OCI-LY3 (cell line): ENCODE measurements at regions not wholly inside any gene's neighbourhood (a gene's known extent, or its start where the extent isn't known, plus 50 kb on each side); places are given as distances from the start of the nearest gene placed in this dataset.

Experiments used
- H2AFZ ChIP-seq: fragments of 200-600, 300-600 bp; shearing (Covaris generic); 2 replicates; pipeline ENCODE4 v1.6.0; 2014; ENCODE audit warnings: antibody characterized with exemption, low read depth, low read length
- H3K27ac ChIP-seq: fragments of 200-600, 300-600 bp; sonication (generic); 2 replicates; pipeline ENCODE4 v1.5.1; 2014; ENCODE audit warnings: mild to moderate bottlenecking, low read length, moderate library complexity, mixed read lengths
- H3K27me3 ChIP-seq: fragments of 200-600, 300-600 bp; sonication (generic); 2 replicates; pipeline ENCODE4 v1.6.1; 2014; ENCODE audit warnings: low read depth, low read length, mixed read lengths
- H3K36me3 ChIP-seq: fragments of 200-600, 300-600 bp; sonication (generic); replicated peaks from 2 replicates; pipeline ENCODE3; 2014; ENCODE audit warnings: low read depth, low read length, mixed read lengths
- H3K4me1 ChIP-seq: fragments of 300-600, 200-600 bp; sonication (generic); 2 replicates; pipeline ENCODE4 v1.6.1; 2014; ENCODE audit warnings: low read length, mixed read lengths
- H3K4me2 ChIP-seq: fragments of 200-600, 300-600 bp; sonication (generic); 2 replicates; pipeline ENCODE4 v1.6.1; 2014; ENCODE audit warnings: low read length, mixed read lengths
- H3K4me3 ChIP-seq: fragments of 300-600, 200-600 bp; sonication (generic); 2 replicates; pipeline ENCODE4 v1.5.1; 2014; ENCODE audit warnings: antibody characterized with exemption, mild to moderate bottlenecking, low read length, moderate library complexity
- H3K79me2 ChIP-seq: fragments of 300-600, 200-600 bp; shearing (Covaris generic); 2 replicates; pipeline ENCODE4 v1.6.1; 2014; ENCODE audit warnings: mild to moderate bottlenecking, low read length, mixed read lengths
- H3K9ac ChIP-seq: fragments of 300-600, 200-600 bp; shearing (Covaris generic); 2 replicates; pipeline ENCODE4 v1.6.0; 2014; ENCODE audit warnings: mild to moderate bottlenecking, low read length, moderate library complexity
- H3K9me3 ChIP-seq: fragments of 200-600, 300-600 bp; shearing (Covaris generic); 2 replicates; pipeline ENCODE4 v1.6.1; 2014; ENCODE audit warnings: low read length, mixed read lengths; ENCODE audit not compliant: insufficient read depth
- H4K20me1 ChIP-seq: fragments of 200-600, 300-600 bp; sonication (generic); 2 replicates; pipeline ENCODE4 v1.6.1; 2016; ENCODE audit warnings: low read length, mixed read lengths; ENCODE audit not compliant: insufficient read depth
- CTCF ChIP-seq: fragments of 200-600, 300-600 bp; sonication (generic); IDR thresholded peaks from 2 replicates; pipeline ENCODE4 v1.5.1; 2014; ENCODE audit warnings: antibody characterized with exemption, low read length, low read depth
- EZH2phosphoT487 ChIP-seq: fragments of 200-600 bp; shearing (Covaris generic); IDR thresholded peaks from 2 replicates; pipeline ENCODE4 v1.6.1; 2018; ENCODE audit warnings: antibody characterized with exemption, mixed run types, low read depth

- no peak overlapping the region for H3K4me3 ChIP-seq
- no peaks in the 10 kb centered on the region for H3K9me3 ChIP-seq
- H3K9ac ChIP-seq: no peak overlapping the region
- H3K4me2 ChIP-seq: no peak overlapping the region
- H4K20me1 ChIP-seq: no peaks in the 10 kb centered on the region
- H3K27me3 ChIP-seq: no peaks in the 10 kb centered on the region
- TF ChIP-seq EZH2phosphoT487 (no peak), CTCF (no peak)
- no peak overlapping the region for H3K27ac ChIP-seq
- H3K36me3 ChIP-seq: no peaks in the 10 kb centered on the region
- H2AFZ ChIP-seq: no peak overlapping the region
- H3K79me2 ChIP-seq: no peaks in the 10 kb centered on the region
- no peaks in the 10 kb centered on the region for H3K4me1 ChIP-seq
Observed at GRCh38 chr5:164187785-164188184, 682.4 kb downstream of the MAT2B start.

GRCh38 chr5:164188733-164189148, 683.3 kb downstream of the MAT2B start:
- H3K79me2 ChIP-seq: no peaks in the 10 kb centered on the region
- H4K20me1 ChIP-seq: no peaks in the 10 kb centered on the region
- H3K9me3 ChIP-seq: no peaks in the 10 kb centered on the region
- no peaks in the 10 kb centered on the region for H3K27me3 ChIP-seq
- no peaks in the 10 kb centered on the region for H3K36me3 ChIP-seq
- H3K4me3 ChIP-seq: no peak overlapping the region
- H3K9ac ChIP-seq: no peak overlapping the region
- H3K4me1 ChIP-seq: no peaks in the 10 kb centered on the region
- H3K4me2 ChIP-seq: no peak overlapping the region
- H2AFZ ChIP-seq: no peak overlapping the region
- no peak overlapping the region for H3K27ac ChIP-seq
- TF ChIP-seq EZH2phosphoT487: no peak
- no peak for TF ChIP-seq CTCF

GRCh38 chr5:164191240-164191639, 685.8 kb downstream of the MAT2B start:
- Histone ChIP-seq H3K79me2 (no peaks in the 10 kb centered on the region), H3K9me3 (no peaks in the 10 kb centered on the region), H3K4me3 (no peak overlapping the region), H4K20me1 (no peaks in the 10 kb centered on the region), H3K4me2 (no peak overlapping the region), H2AFZ (no peak overlapping the region), H3K9ac (no peak overlapping the region), H3K27me3 (no peaks in the 10 kb centered on the region), H3K36me3 (no peaks in the 10 kb centered on the region), H3K4me1 (no peaks in the 10 kb centered on the region), H3K27ac (no peak overlapping the region)
- TF ChIP-seq CTCF: no peak
- no peak for TF ChIP-seq EZH2phosphoT487

- Histone ChIP-seq H3K9ac (no peak overlapping the region), H3K27me3 (no peaks in the 10 kb centered on the region), H2AFZ (no peak overlapping the region), H3K27ac (no peak overlapping the region), H3K9me3 (no peaks in the 10 kb centered on the region), H3K4me3 (no peak overlapping the region), H3K36me3 (no peaks in the 10 kb centered on the region), H4K20me1 (no peaks in the 10 kb centered on the region), H3K79me2 (no peaks in the 10 kb centered on the region), H3K4me2 (no peak overlapping the region), H3K4me1 (no peaks in the 10 kb centered on the region)
- TF ChIP-seq CTCF (no peak), EZH2phosphoT487 (no peak)
Observed at GRCh38 chr5:164202338-164202737, 696.9 kb downstream of the MAT2B start.
